BE2C (cell line): ENCODE measurements at regions not wholly inside any gene's neighbourhood (a gene's known extent, or its start where the extent isn't known, plus 50 kb on each side); places are given as distances from the start of the nearest gene placed in this dataset.

ENCODE experiments used
- DNase-seq: peaks from one replicate; pipeline ENCODE4 v3.0.0-alpha.2; 2020
- H3K27me3 ChIP-seq: fragments of 250-450 bp; sonication (Bioruptor Pico); 2 replicates; pipeline ENCODE4 v1.5.1; 2020; ENCODE audit warnings: mild to moderate bottlenecking
- H3K36me3 ChIP-seq: fragments of 250-450 bp; sonication (Bioruptor Pico); 2 replicates; pipeline ENCODE4 v1.5.1; 2020; ENCODE audit warnings: mild to moderate bottlenecking
- H3K4me1 ChIP-seq: fragments of 250-450 bp; sonication (Bioruptor Pico); 2 replicates; pipeline ENCODE4 v1.5.1; 2020
- H3K4me3 ChIP-seq: 2 replicates; pipeline ENCODE4 v1.5.1; 2011; ENCODE audit warnings: low read depth, low read length
- H3K9me3 ChIP-seq: fragments of 250-450 bp; sonication (Bioruptor Pico); 2 replicates; pipeline ENCODE4 v1.5.1; 2020
- TF ChIP-seq, protein P1 (sequence below): IDR thresholded peaks from 2 replicates; pipeline ENCODE4 v1.5.1; 2012; ENCODE audit warnings: mild to moderate bottlenecking, low read depth, low read length

DNA sequence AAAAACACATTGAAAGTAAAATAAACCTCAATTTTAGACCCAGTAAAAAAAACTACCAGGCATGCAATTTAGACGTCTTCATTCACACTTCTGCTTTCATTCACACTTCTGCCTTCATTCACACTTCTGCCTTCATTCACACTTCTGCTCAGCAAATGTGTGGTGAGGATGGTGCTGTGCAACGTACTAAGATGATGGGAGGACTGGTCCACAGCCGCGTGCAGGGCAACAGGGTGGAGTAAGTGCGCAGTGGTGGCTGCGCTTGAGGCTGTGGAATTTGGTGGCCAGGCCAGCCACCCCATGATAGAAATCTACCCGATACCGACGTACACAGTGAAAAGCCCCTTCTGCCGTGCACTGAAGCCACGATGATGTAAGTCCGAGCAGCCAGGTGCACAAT is 114.3 kb upstream of the CD93 start:
- no peaks in the 10 kb centered on the region for H3K4me1 ChIP-seq
- H3K4me3 ChIP-seq = no peak overlapping the region
- TF ChIP-seq, protein P1, sequence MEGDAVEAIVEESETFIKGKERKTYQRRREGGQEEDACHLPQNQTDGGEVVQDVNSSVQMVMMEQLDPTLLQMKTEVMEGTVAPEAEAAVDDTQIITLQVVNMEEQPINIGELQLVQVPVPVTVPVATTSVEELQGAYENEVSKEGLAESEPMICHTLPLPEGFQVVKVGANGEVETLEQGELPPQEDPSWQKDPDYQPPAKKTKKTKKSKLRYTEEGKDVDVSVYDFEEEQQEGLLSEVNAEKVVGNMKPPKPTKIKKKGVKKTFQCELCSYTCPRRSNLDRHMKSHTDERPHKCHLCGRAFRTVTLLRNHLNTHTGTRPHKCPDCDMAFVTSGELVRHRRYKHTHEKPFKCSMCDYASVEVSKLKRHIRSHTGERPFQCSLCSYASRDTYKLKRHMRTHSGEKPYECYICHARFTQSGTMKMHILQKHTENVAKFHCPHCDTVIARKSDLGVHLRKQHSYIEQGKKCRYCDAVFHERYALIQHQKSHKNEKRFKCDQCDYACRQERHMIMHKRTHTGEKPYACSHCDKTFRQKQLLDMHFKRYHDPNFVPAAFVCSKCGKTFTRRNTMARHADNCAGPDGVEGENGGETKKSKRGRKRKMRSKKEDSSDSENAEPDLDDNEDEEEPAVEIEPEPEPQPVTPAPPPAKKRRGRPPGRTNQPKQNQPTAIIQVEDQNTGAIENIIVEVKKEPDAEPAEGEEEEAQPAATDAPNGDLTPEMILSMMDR = no peak
- DNase-seq = no peak
- H3K36me3 ChIP-seq = no peaks in the 10 kb centered on the region
- H3K27me3 ChIP-seq = no peaks in the 10 kb centered on the region
- no peaks in the 10 kb centered on the region for H3K9me3 ChIP-seq

- Histone ChIP-seq H3K4me3 (no peak overlapping the region), H3K9me3 (no peaks in the 10 kb centered on the region), H3K4me1 (no peaks in the 10 kb centered on the region), H3K27me3 (no peaks in the 10 kb centered on the region), H3K36me3 (no peaks in the 10 kb centered on the region)
- no peak for DNase-seq
- TF ChIP-seq, protein P1 = no peak
These were observed 113.2 kb upstream of the CD93 start for GRCh38 chr20:23199356-23199755.

DNA sequence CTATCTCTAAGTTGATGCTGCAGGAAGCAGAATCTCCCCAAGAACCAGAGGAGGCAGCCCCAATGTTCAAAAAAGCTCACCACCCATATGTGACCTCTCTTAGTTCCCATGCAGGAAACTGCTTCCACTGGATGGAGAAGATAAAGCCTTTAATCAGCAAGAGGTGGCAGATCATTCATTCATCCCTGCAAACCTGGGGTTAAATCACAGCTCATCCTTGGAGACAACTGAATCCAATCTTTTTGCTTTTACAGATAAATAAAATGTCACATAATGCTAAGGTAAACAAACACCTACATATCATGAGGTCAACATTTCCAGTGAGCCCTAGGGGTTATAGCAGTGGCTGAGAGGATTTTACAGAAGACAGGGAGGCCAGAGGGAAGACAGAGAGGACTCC is 112.7 kb upstream of the CD93 start:
- H3K27me3 ChIP-seq = no peaks in the 10 kb centered on the region

DNA sequence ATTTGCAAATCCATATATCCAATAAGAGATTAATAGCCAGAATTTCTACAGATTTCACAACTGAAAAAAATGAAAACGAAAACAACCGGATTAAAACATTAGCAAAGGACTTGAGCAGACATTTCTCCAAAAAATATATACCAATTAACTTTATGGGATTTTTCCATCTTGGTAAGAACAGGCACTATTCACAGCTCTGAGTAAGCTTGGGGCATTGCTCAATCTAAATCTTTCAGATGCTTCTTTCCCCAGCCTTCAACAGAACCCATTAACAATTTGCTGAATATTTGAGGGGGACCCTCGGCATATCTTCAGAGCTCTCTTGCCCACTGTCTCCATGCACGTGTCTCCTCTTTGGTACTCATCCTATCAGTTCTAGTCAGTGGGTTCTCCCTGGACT is 111.7 kb upstream of the CD93 start:
- DNase-seq = no peak
- Histone ChIP-seq H3K36me3 (no peaks in the 10 kb centered on the region), H3K27me3 (no peaks in the 10 kb centered on the region), H3K4me1 (no peaks in the 10 kb centered on the region), H3K9me3 (no peaks in the 10 kb centered on the region), H3K4me3 (no peak overlapping the region)
- TF ChIP-seq, protein P1 = no peak

More for the DNA sequence above, 112.7 kb upstream of the CD93 start:
- H3K4me3 ChIP-seq = no peak overlapping the region
- no peaks in the 10 kb centered on the region for H3K4me1 ChIP-seq
- no peak for DNase-seq
- H3K9me3 ChIP-seq = no peaks in the 10 kb centered on the region
- no peaks in the 10 kb centered on the region for H3K36me3 ChIP-seq
- TF ChIP-seq, protein P1 = no peak

DNA sequence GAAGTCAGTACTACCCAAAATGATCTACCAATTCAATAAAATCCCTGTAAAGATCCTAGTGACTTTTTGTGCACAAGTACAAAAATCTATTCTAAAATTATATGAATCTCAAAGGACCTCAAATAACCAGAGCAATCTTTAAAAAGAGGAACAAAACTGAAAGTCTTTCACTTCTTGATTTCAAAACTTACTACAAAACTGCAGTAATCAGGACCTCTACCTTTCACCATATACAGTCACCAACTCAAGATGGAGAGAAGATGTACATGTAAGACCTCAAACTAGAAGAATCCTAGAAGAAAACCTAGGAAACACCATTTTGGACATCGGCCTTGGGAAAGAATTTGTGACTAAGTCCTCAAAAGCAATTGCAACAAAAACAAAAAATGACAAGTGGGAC is 109.5 kb upstream of the CD93 start:
- DNase-seq = no peak
- TF ChIP-seq, protein P1 = no peak

GRCh38 chr20:23193801-23194384 is 107.8 kb upstream of the CD93 start:
- DNase-seq = no peak
- Histone ChIP-seq H3K36me3 (no peaks in the 10 kb centered on the region), H3K27me3 (no peaks in the 10 kb centered on the region), H3K4me3 (no peak overlapping the region), H3K4me1 (no peaks in the 10 kb centered on the region), H3K9me3 (no peaks in the 10 kb centered on the region)
- TF ChIP-seq, protein P1 = no peak

More for the DNA sequence above, 109.5 kb upstream of the CD93 start:
- H3K4me1 ChIP-seq = no peaks in the 10 kb centered on the region
- H3K4me3 ChIP-seq = no peak overlapping the region
- H3K9me3 ChIP-seq = no peaks in the 10 kb centered on the region
- no peaks in the 10 kb centered on the region for H3K27me3 ChIP-seq
- H3K36me3 ChIP-seq = no peaks in the 10 kb centered on the region
